H9 (cell line): ENCODE measurements at regions not wholly inside any gene's neighbourhood (a gene's known extent, or its start where the extent isn't known, plus 50 kb on each side); places are given as distances from the start of the nearest gene placed in this dataset.
"Not testable (repeated sequence)": the region's sequence is repeated elsewhere in the genome, so short reads cannot be mapped to it uniquely, and the experiment has no call there.

Experiments used
- DNase-seq: peaks from one replicate; pipeline ENCODE4 v3.0.0-alpha.2; 2017
- H2AFZ ChIP-seq: one replicate; pipeline ENCODE4 v1.6.1; 2013; ENCODE audit warnings: mild to moderate bottlenecking, low read length, control low read depth, moderate library complexity
- H2AK5ac ChIP-seq: 2 replicates; pipeline ENCODE4 v1.6.1; 2013; ENCODE audit warnings: low read length, control low read depth, mixed read lengths; ENCODE audit not compliant: insufficient read length
- H2BK120ac ChIP-seq: one replicate; pipeline ENCODE4 v1.6.1; 2013; ENCODE audit warnings: low read depth, mild to moderate bottlenecking, low read length, control low read depth, inconsistent platforms; ENCODE audit not compliant: poor library complexity, severe bottlenecking
- H2BK12ac ChIP-seq: 2 replicates; pipeline ENCODE4 v1.6.1; 2013; ENCODE audit warnings: low read length, control low read depth, mixed read lengths, low read depth; ENCODE audit not compliant: insufficient read length
- H2BK15ac ChIP-seq: 2 replicates; pipeline ENCODE4 v1.6.1; 2013; ENCODE audit warnings: low read depth, low read length, control low read depth
- H2BK20ac ChIP-seq: one replicate; pipeline ENCODE4 v1.6.1; 2013; ENCODE audit warnings: low read depth, mild to moderate bottlenecking, low read length, control low read depth, inconsistent platforms; ENCODE audit not compliant: poor library complexity, severe bottlenecking
- H2BK5ac ChIP-seq: 2 replicates; pipeline ENCODE4 v1.6.1; 2013; ENCODE audit warnings: low read length, control low read depth, mixed read lengths; ENCODE audit not compliant: insufficient read length
- H3K14ac ChIP-seq: 2 replicates; pipeline ENCODE4 v1.6.1; 2013; ENCODE audit warnings: low read length, control low read depth; ENCODE audit not compliant: insufficient read depth
- H3K18ac ChIP-seq: 2 replicates; pipeline ENCODE4 v1.6.1; 2013; ENCODE audit warnings: low read depth, mild to moderate bottlenecking, mixed read lengths, low read length, control low read depth; ENCODE audit not compliant: insufficient read length
- H3K23ac ChIP-seq: 2 replicates; pipeline ENCODE4 v1.6.1; 2013; ENCODE audit warnings: low read length, control low read depth, mixed read lengths, low read depth; ENCODE audit not compliant: insufficient read length
- H3K23me2 ChIP-seq: 2 replicates; pipeline ENCODE4 v1.6.1; 2013; ENCODE audit warnings: low read depth, mild to moderate bottlenecking, mixed read lengths, low read length, control low read depth; ENCODE audit not compliant: insufficient read length, poor library complexity, severe bottlenecking
- H3K27ac ChIP-seq: 2 replicates; pipeline ENCODE4 v1.5.1; 2013; ENCODE audit warnings: low read length, control low read depth, mixed read lengths, low read depth; ENCODE audit not compliant: insufficient read length
- H3K27me3 ChIP-seq: 2 replicates; pipeline ENCODE4 v1.6.1; 2013; ENCODE audit warnings: low read length, control low read depth, inconsistent platforms; ENCODE audit not compliant: insufficient read depth
- H3K4ac ChIP-seq: 2 replicates; pipeline ENCODE4 v1.6.1; 2013; ENCODE audit warnings: low read depth, mild to moderate bottlenecking, control low read depth, inconsistent platforms, low read length, moderate library complexity
- H3K4me1 ChIP-seq: 2 replicates; pipeline ENCODE4 v1.6.1; 2013; ENCODE audit warnings: low read length, control low read depth, inconsistent platforms; ENCODE audit not compliant: insufficient read depth
- H3K4me2 ChIP-seq: 2 replicates; pipeline ENCODE4 v1.6.1; 2013; ENCODE audit warnings: low read length, control low read depth, mixed read lengths; ENCODE audit not compliant: insufficient read length, insufficient read depth
- H3K56ac ChIP-seq: 2 replicates; pipeline ENCODE4 v1.6.1; 2013; ENCODE audit warnings: low read depth, mild to moderate bottlenecking, mixed read lengths, low read length, control low read depth; ENCODE audit not compliant: insufficient read length
- H3K79me1 ChIP-seq: 2 replicates; pipeline ENCODE4 v1.6.1; 2013; ENCODE audit warnings: low read depth, mild to moderate bottlenecking, moderate library complexity, low read length, control low read depth, inconsistent platforms; ENCODE audit not compliant: insufficient read depth, poor library complexity, severe bottlenecking
- H3K79me2 ChIP-seq: 2 replicates; pipeline ENCODE4 v1.6.1; 2013; ENCODE audit warnings: low read length, control low read depth, inconsistent platforms; ENCODE audit not compliant: insufficient read depth
- H3K9ac ChIP-seq: 2 replicates; pipeline ENCODE4 v1.6.1; 2013; ENCODE audit warnings: low read length, control low read depth, mixed read lengths; ENCODE audit not compliant: insufficient read length; ENCODE audit errors: extremely low read depth
- H3K9me3 ChIP-seq: one replicate; pipeline ENCODE4 v1.6.1; 2013; ENCODE audit warnings: low read depth, low read length, inconsistent platforms; ENCODE audit not compliant: control insufficient read depth
- H3T11ph ChIP-seq: one replicate; pipeline ENCODE4 v1.6.1; 2013; ENCODE audit warnings: mild to moderate bottlenecking, low read length, control low read depth, inconsistent platforms
- H4K20me1 ChIP-seq: one replicate; pipeline ENCODE4 v1.6.1; 2013; ENCODE audit not compliant: control insufficient read depth, insufficient read length, insufficient read depth
- H4K5ac ChIP-seq: 2 replicates; pipeline ENCODE4 v1.6.1; 2013; ENCODE audit warnings: low read depth, mild to moderate bottlenecking, mixed read lengths, low read length, control low read depth; ENCODE audit not compliant: insufficient read length
- H4K8ac ChIP-seq: replicated peaks from 2 replicates; pipeline ENCODE4 v1.6.1; 2013; ENCODE audit warnings: low read length, control low read depth, mixed read lengths, low read depth; ENCODE audit not compliant: insufficient read length
- H4K91ac ChIP-seq: 2 replicates; pipeline ENCODE4 v1.6.1; 2013; ENCODE audit warnings: low read depth, mild to moderate bottlenecking, moderate library complexity, mixed read lengths, low read length, control low read depth; ENCODE audit not compliant: insufficient read length
- H3K27ac Mint-ChIP-seq, 3 experiments: 2 replicates in 2 of 3; 3 replicates in 1 of 3; pipeline ENCODE4 v1.8.0; 2020 to 2021; ENCODE audit warnings: mixed read lengths in 3 of 3, mild to moderate bottlenecking in 1 of 3, moderate library complexity in 1 of 3
- H3K27me3 Mint-ChIP-seq: 2 replicates; pipeline ENCODE4 v1.8.0; 2021; ENCODE audit warnings: low read depth, mild to moderate bottlenecking, moderate library complexity, mixed read lengths
- H3K36me3 Mint-ChIP-seq, 3 experiments: 2 replicates in 2 of 3; 3 replicates in 1 of 3; pipeline ENCODE4 v1.8.0; 2020 to 2021; ENCODE audit warnings: low read depth in 3 of 3, mixed read lengths in 3 of 3; ENCODE audit not compliant: insufficient read depth in 1 of 3
- H3K4me1 Mint-ChIP-seq, 2 experiments: 2 replicates each; pipeline ENCODE4 v1.8.0; 2020; ENCODE audit warnings: mixed read lengths in 2 of 2
- H3K4me3 Mint-ChIP-seq, 2 experiments: 2 replicates in 1 of 2; 3 replicates in 1 of 2; pipeline ENCODE4 v1.8.0; 2020 to 2021; ENCODE audit warnings: mild to moderate bottlenecking in 2 of 2, mixed read lengths in 2 of 2, moderate library complexity in 1 of 2
- H3K9me3 Mint-ChIP-seq, 2 experiments: 2 replicates in 1 of 2; 3 replicates in 1 of 2; pipeline ENCODE4 v1.8.0; 2020; ENCODE audit warnings: mild to moderate bottlenecking in 2 of 2, mixed read lengths in 2 of 2, moderate library complexity in 1 of 2
- WGBS: extraction: QIAGEN DNeasy Blood & Tissue Kit; methylation state at CpG from one replicate; pipeline ENCODE4 v1.1.7; 2013; ENCODE audit warnings: missing lambda C conversion rate, low lambda C conversion rate, mixed read lengths; ENCODE audit not compliant: insufficient read length; ENCODE audit errors: extremely low coverage; 5-methylcytosine and 5-hydroxymethylcytosine counted together

GRCh38 chr11:7860844-7861243, 64.1 kb upstream of the OR5P2 start:
- not testable (repeated sequence) for H3K9me3 ChIP-seq, H3K27ac ChIP-seq, H4K91ac ChIP-seq, H3K4me1 ChIP-seq, H2BK120ac ChIP-seq, H2BK15ac ChIP-seq, H2BK12ac ChIP-seq, H4K5ac ChIP-seq, H3K56ac ChIP-seq, H3K4ac ChIP-seq, H3K4me1 Mint-ChIP-seq, H3K23me2 ChIP-seq, H4K8ac ChIP-seq, H2BK5ac ChIP-seq, DNase-seq, H3K79me2 ChIP-seq, H2BK20ac ChIP-seq, H3K79me1 ChIP-seq, H3K27me3 ChIP-seq, H3T11ph ChIP-seq, H3K14ac ChIP-seq, H4K20me1 ChIP-seq, H3K27me3 Mint-ChIP-seq, H3K23ac ChIP-seq, H2AK5ac ChIP-seq, H3K9me3 Mint-ChIP-seq, H2AFZ ChIP-seq, H3K9ac ChIP-seq
- H3K18ac ChIP-seq: peak overlapping the region; percentile 21
- peak overlapping the region; percentile 3 for H3K4me2 ChIP-seq
- H3K27ac Mint-ChIP-seq: peak overlapping the region; percentile 85 to 98 (median 95); a peak in 6 of 7 replicates
- H3K4me3 Mint-ChIP-seq: peak overlapping the region; percentile 39 to 47; a peak in 3 of 5 replicates
- H3K36me3 Mint-ChIP-seq: peaks cover 1 to 14% (median 9%) of the 10 kb centered on the region in 3 experiments; a peak in 6 of 7 replicates
- WGBS: no CpG with 5 or more reads among the region's 14 CpGs
